Smooth muscle cell (in vitro differentiated cells): ENCODE measurements at regions not wholly inside any gene's neighbourhood (a gene's known extent, or its start where the extent isn't known, plus 50 kb on each side); places are given as distances from the start of the nearest gene placed in this dataset.

Experiments used
- DNase-seq: peaks from one replicate; lab custom pipeline; 2025; ENCODE audit not compliant: unreplicated experiment; lab: John Stamatoyannopoulos, UW
- H2AFZ ChIP-seq: fragments of 200-600 bp; sonication (generic); 2 replicates; pipeline ENCODE4 v1.6.0; 2016; ENCODE audit warnings: antibody characterized with exemption, low read depth, mild to moderate bottlenecking
- H3F3A ChIP-seq: fragments of 200-600 bp; sonication (generic); 2 replicates; pipeline ENCODE4 v1.6.0; 2017; ENCODE audit warnings: antibody characterized with exemption, low read depth
- H3K27ac ChIP-seq: fragments of 200-600 bp; sonication (generic); 2 replicates; pipeline ENCODE4 v1.5.1; 2016; ENCODE audit warnings: low read depth, mild to moderate bottlenecking
- H3K27me3 ChIP-seq: fragments of 200-600 bp; sonication (generic); 2 replicates; pipeline ENCODE4 v1.6.1; 2016; ENCODE audit warnings: low read depth, mild to moderate bottlenecking
- H3K36me3 ChIP-seq: fragments of 200-600 bp; sonication (generic); 2 replicates; pipeline ENCODE4 v1.5.1; 2016; ENCODE audit warnings: low read depth
- H3K4me1 ChIP-seq: fragments of 200-600 bp; sonication (generic); 2 replicates; pipeline ENCODE4 v1.5.1; 2016; ENCODE audit warnings: low read depth
- H3K4me2 ChIP-seq: fragments of 200-600 bp; sonication (generic); 2 replicates; pipeline ENCODE4 v1.6.0; 2016; ENCODE audit warnings: mild to moderate bottlenecking
- H3K4me3 ChIP-seq: fragments of 200-600 bp; sonication (generic); 2 replicates; pipeline ENCODE4 v1.5.1; 2016; ENCODE audit warnings: mild to moderate bottlenecking
- H3K79me2 ChIP-seq: fragments of 200-600 bp; sonication (generic); 2 replicates; pipeline ENCODE4 v1.6.0; 2016; ENCODE audit warnings: low read depth, mild to moderate bottlenecking
- H3K9ac ChIP-seq: fragments of 200-600 bp; sonication (generic); 2 replicates; pipeline ENCODE4 v1.6.0; 2016; ENCODE audit warnings: low read depth
- H3K9me3 ChIP-seq: fragments of 200-600 bp; sonication (generic); replicated peaks from 2 replicates; pipeline ENCODE4 v1.5.1; 2016; ENCODE audit warnings: low read depth
- H4K20me1 ChIP-seq: fragments of 200-600 bp; sonication (generic); 2 replicates; pipeline ENCODE4 v1.6.0; 2016; ENCODE audit warnings: low read depth
- CTCF ChIP-seq: fragments of 200-600 bp; sonication (generic); IDR thresholded peaks from 2 replicates; pipeline ENCODE4 v1.5.1; 2017; ENCODE audit warnings: borderline replicate concordance, mild to moderate bottlenecking, antibody characterized with exemption; ENCODE audit not compliant: insufficient read depth, poor library complexity, severe bottlenecking
- WGBS: methylation state at CpG from one replicate; pipeline ENCODE4 v1.1.7; 2016; ENCODE audit warnings: low lambda C conversion rate; 5-methylcytosine and 5-hydroxymethylcytosine counted together

- H3K36me3 ChIP-seq = no peaks in the 10 kb centered on the region
- H3K4me3 ChIP-seq = no peak overlapping the region
- H3K79me2 ChIP-seq = no peaks in the 10 kb centered on the region
- 54% methylated on average over 7 of the region's 7 CpGs for WGBS
- no peak for DNase-seq
- no peak overlapping the region for H3K27ac ChIP-seq
- no peak for TF ChIP-seq CTCF
- H4K20me1 ChIP-seq = no peaks in the 10 kb centered on the region
- no peak overlapping the region for H3K4me2 ChIP-seq
- no peak overlapping the region for H2AFZ ChIP-seq
- no peaks in the 10 kb centered on the region for H3K9me3 ChIP-seq
- H3F3A ChIP-seq = no peaks in the 10 kb centered on the region
- H3K9ac ChIP-seq = no peak overlapping the region
- H3K27me3 ChIP-seq = no peaks in the 10 kb centered on the region
- H3K4me1 ChIP-seq = no peaks in the 10 kb centered on the region
Observed at GRCh38 chr19:28586474-28586873, 626.5 kb downstream of the UQCRFS1 start.

GRCh38 chr19:28585796-28586195 lies 627.2 kb downstream of the UQCRFS1 start:
- no peaks in the 10 kb centered on the region for H3K36me3 ChIP-seq
- 84% methylated on average over 4 of the region's 4 CpGs for WGBS
- no peaks in the 10 kb centered on the region for H3F3A ChIP-seq
- no peak for DNase-seq
- no peak overlapping the region for H2AFZ ChIP-seq
- H3K27me3 ChIP-seq = no peaks in the 10 kb centered on the region
- H3K4me1 ChIP-seq = no peaks in the 10 kb centered on the region
- H3K4me2 ChIP-seq = no peak overlapping the region
- H3K27ac ChIP-seq = no peak overlapping the region
- H3K79me2 ChIP-seq = no peaks in the 10 kb centered on the region
- no peak for TF ChIP-seq CTCF
- no peaks in the 10 kb centered on the region for H4K20me1 ChIP-seq
- no peak overlapping the region for H3K4me3 ChIP-seq
- H3K9ac ChIP-seq = no peak overlapping the region
- no peaks in the 10 kb centered on the region for H3K9me3 ChIP-seq

- Histone ChIP-seq H4K20me1 (no peaks in the 10 kb centered on the region), H3K9me3 (no peaks in the 10 kb centered on the region), H2AFZ (no peak overlapping the region), H3K4me1 (no peaks in the 10 kb centered on the region), H3F3A (no peaks in the 10 kb centered on the region), H3K4me2 (no peak overlapping the region), H3K79me2 (no peaks in the 10 kb centered on the region), H3K27ac (no peak overlapping the region), H3K27me3 (no peaks in the 10 kb centered on the region), H3K36me3 (no peaks in the 10 kb centered on the region), H3K4me3 (no peak overlapping the region), H3K9ac (no peak overlapping the region)
- TF ChIP-seq CTCF = no peak
- WGBS = 89% methylated on average over 8 of the region's 8 CpGs
- no peak for DNase-seq
Observed at GRCh38 chr19:28583713-28584112, 629.2 kb downstream of the UQCRFS1 start.

- WGBS = 71% methylated on average over 3 of the region's 3 CpGs
Observed at GRCh38 chr19:28583242-28583641, 629.7 kb downstream of the UQCRFS1 start.

More at GRCh38 chr19:28583242-28583641, 629.7 kb downstream of the UQCRFS1 start:
- Histone ChIP-seq H3K9me3 (no peaks in the 10 kb centered on the region), H3K4me1 (no peaks in the 10 kb centered on the region), H3K4me3 (no peak overlapping the region), H2AFZ (no peak overlapping the region), H3K4me2 (no peak overlapping the region), H4K20me1 (no peaks in the 10 kb centered on the region), H3K27me3 (no peaks in the 10 kb centered on the region), H3K36me3 (no peaks in the 10 kb centered on the region), H3K9ac (no peak overlapping the region), H3K27ac (no peak overlapping the region), H3K79me2 (no peaks in the 10 kb centered on the region), H3F3A (no peaks in the 10 kb centered on the region)
- TF ChIP-seq CTCF = no peak
- DNase-seq = no peak
